Adrenal gland (tissue), 9 donors: ENCODE measurements at regions not wholly inside any gene's neighbourhood (a gene's known extent, or its start where the extent isn't known, plus 50 kb on each side); places are given as distances from the start of the nearest gene placed in this dataset.

Experiments used
- DNase-seq, 7 donors: peaks; one replicate each; pipeline ENCODE4 v3.0.0-alpha.2; 2019 to 2020
- H3K27ac ChIP-seq, 5 donors: fragments of 200-600 bp; sonication (generic) in 4 of 5; 1 replicate in 3 of 5; 2 replicates in 2 of 5; pipeline versions ENCODE4 v1.5.1 to v1.8.0; 2016 to 2020; ENCODE audit warnings: mild to moderate bottlenecking in 1 of 5
- H3K27me3 ChIP-seq: fragments of 200-600 bp; 2 replicates; pipeline ENCODE4 v1.8.0; 2021
- H3K36me3 ChIP-seq, 2 donors: fragments of 200-600 bp; replicated peaks in 1 of 2; 1 replicate in 1 of 2; 2 replicates in 1 of 2; pipeline versions ENCODE4 v1.5.1 to v1.8.0; 2018 to 2022
- H3K4me1 ChIP-seq, 2 donors: fragments of 200-600 bp; replicated peaks in 1 of 2; 1 replicate in 1 of 2; 2 replicates in 1 of 2; pipeline versions ENCODE4 v1.5.1 to v1.8.0; 2018 to 2021
- H3K4me3 ChIP-seq, 4 donors: fragments of 200-600 bp; sonication (generic) in 3 of 4; one replicate each; pipeline ENCODE4 v1.5.1; 2016 to 2018
- H3K9me3 ChIP-seq, 3 donors: fragments of 200-600 bp; sonication (generic) in 1 of 3; replicated peaks in 1 of 3; 1 replicate in 2 of 3; 2 replicates in 1 of 3; pipeline versions ENCODE4 v1.5.1 to v1.8.0; 2016 to 2021
- CTCF ChIP-seq, 6 experiments: fragments of 450-650 bp in 4 of 6; fragments of 200-600 bp in 2 of 6; sonication (generic) in 1 of 6; IDR thresholded peaks; 1 replicate in 5 of 6; 2 replicates in 1 of 6; pipeline versions ENCODE4 v1.5.1 to v1.8.0; 2016 to 2021; ENCODE audit warnings: antibody characterized with exemption in 6 of 6, mild to moderate bottlenecking in 2 of 6, moderate library complexity in 1 of 6
- POLR2A ChIP-seq, 2 donors: fragments of 450-650 bp; IDR thresholded peaks; one replicate each; pipeline ENCODE4 v1.6.1; 2017; ENCODE audit warnings: antibody characterized with exemption in 2 of 2, mild to moderate bottlenecking in 2 of 2, moderate library complexity in 1 of 2
- WGBS, 4 donors: extraction: QIAGEN DNeasy Blood & Tissue Kit in 2 of 4; methylation state at CpG; one replicate each; pipeline versions ENCODE4 v1.1.5 to v1.1.7; 2013 to 2017; 5-methylcytosine and 5-hydroxymethylcytosine counted together
- intact Hi-C, 2 donors: fragments of 100-400 bp; cut with DNase I; formaldehyde crosslinking; loops; one replicate each; pipeline versions ENCODE4 v1.14.1 to v1.15.0; 2022 to 2023
- donor health status: healthy with polysubstance abuse.
- donor health status: Bipolar disorder and iron deficiency.
- donor health status: DM: yes; HTN: yes; CAD: no.
- donor health status: DM: no; HTN: no; CAD: no.
- donor health status: DM: no; HTN: no; CAD: no.

- intact Hi-C loops: no loop called here
- WGBS, 4 donors: 95 to 99% (median 97%) methylated on average over 10 of the region's 10 CpGs
- TF ChIP-seq POLR2A (IDR thresholded peaks at IDR 0.05) (no peak), CTCF (IDR thresholded peaks at IDR 0.05) (no peak)
- DNase-seq: no peak
- H3K9me3 ChIP-seq: no peaks in the 10 kb centered on the region
- no peak overlapping the region for H3K4me3 ChIP-seq
- no peaks in the 10 kb centered on the region for H3K36me3 ChIP-seq
- H3K4me1 ChIP-seq: peaks cover 0 to 8% of the 10 kb centered on the region in 2 donors
- H3K27ac ChIP-seq: no peak overlapping the region
- H3K27me3 ChIP-seq: no peaks in the 10 kb centered on the region
Observed at GRCh38 chr3:187942658-187943241, 197.5 kb upstream of the BCL6 start.

- intact Hi-C loops: no loop called here
- H3K36me3 ChIP-seq: no peaks in the 10 kb centered on the region
- no peak overlapping the region for H3K27ac ChIP-seq
- TF ChIP-seq POLR2A (IDR thresholded peaks at IDR 0.05): no peak
- TF ChIP-seq CTCF (IDR thresholded peaks at IDR 0.05): no peak
- peaks cover 0 to 8% of the 10 kb centered on the region in 2 donors for H3K4me1 ChIP-seq
- H3K9me3 ChIP-seq: no peaks in the 10 kb centered on the region
- H3K4me3 ChIP-seq: no peak overlapping the region
- no peak for DNase-seq
- H3K27me3 ChIP-seq: no peaks in the 10 kb centered on the region
- 71 to 80% (median 79%) methylated on average over 7 of the region's 7 CpGs for WGBS, 4 donors
Observed at GRCh38 chr3:187943677-187944389, 198.6 kb upstream of the BCL6 start.

- H3K27me3 ChIP-seq: no peaks in the 10 kb centered on the region
- TF ChIP-seq CTCF (IDR thresholded peaks at IDR 0.05) (no peak), POLR2A (IDR thresholded peaks at IDR 0.05) (no peak)
- H3K36me3 ChIP-seq: no peaks in the 10 kb centered on the region
- peaks cover 0 to 8% of the 10 kb centered on the region in 2 donors for H3K4me1 ChIP-seq
- intact Hi-C loops: no loop called here
- no peak for DNase-seq
- H3K27ac ChIP-seq: no peak overlapping the region
- no peaks in the 10 kb centered on the region for H3K9me3 ChIP-seq
- 83 to 88% (median 85%) methylated on average over 10 of the region's 10 CpGs for WGBS, 4 donors
- H3K4me3 ChIP-seq: no peak overlapping the region
Observed at GRCh38 chr3:187944390-187945179, 199.3 kb upstream of the BCL6 start.

GRCh38 chr3:187945374-187945773, 200.1 kb upstream of the BCL6 start:
- no peak overlapping the region for H3K27ac ChIP-seq
- TF ChIP-seq CTCF (IDR thresholded peaks at IDR 0.05) (no peak), POLR2A (IDR thresholded peaks at IDR 0.05) (no peak)
- no peaks in the 10 kb centered on the region for H3K9me3 ChIP-seq
- H3K27me3 ChIP-seq: no peaks in the 10 kb centered on the region
- no peaks in the 10 kb centered on the region for H3K36me3 ChIP-seq
- intact Hi-C loops: no loop called here
- no peak overlapping the region for H3K4me3 ChIP-seq
- DNase-seq: no peak
- 63 to 82% (median 71%) methylated on average over 2 of the region's 2 CpGs for WGBS, 4 donors
- peaks cover 0 to 8% of the 10 kb centered on the region in 2 donors for H3K4me1 ChIP-seq
